ENCODE measurements at regions not wholly inside any gene's neighbourhood (a gene's known extent, or its start where the extent isn't known, plus 50 kb on each side); places are given as distances from the start of the nearest gene placed in this dataset.

GRCh38 chr2:234269769-234270204 lies 219.3 kb downstream of the SPP2 start:
- TF ChIP-seq CTCF (IDR thresholded peaks at IDR 0.05; ENCODE audit: low read length) (no peak), EZH2 (optimal IDR thresholded peaks at IDR 0.05; ENCODE audit: low read depth, low read length) (no peak), EZH2phosphoT487 (IDR thresholded peaks at IDR 0.05; ENCODE audit: low read length) (no peak)
